Hepatocyte (in vitro differentiated cells): ENCODE measurements at regions not wholly inside any gene's neighbourhood (a gene's known extent, or its start where the extent isn't known, plus 50 kb on each side); places are given as distances from the start of the nearest gene placed in this dataset.

Experiments
- CTCF ChIP-seq: fragments of 200-600 bp; sonication (generic); IDR thresholded peaks from 2 replicates; pipeline ENCODE4 v1.5.1; 2016; ENCODE audit warnings: antibody characterized with exemption, mild to moderate bottlenecking; ENCODE audit not compliant: poor library complexity
- EZH2 ChIP-seq: fragments of 200-600 bp; sonication (generic); IDR thresholded peaks from 2 replicates; pipeline ENCODE4 v1.6.1; 2016; ENCODE audit warnings: antibody characterized with exemption, mild to moderate bottlenecking, borderline replicate concordance

- TF ChIP-seq EZH2 (no peak), CTCF (no peak)
Measured at GRCh38 chr21:16741141-16741665, 771.6 kb upstream of the CXADR start.
